ENCODE measurements at regions not wholly inside any gene's neighbourhood (a gene's known extent, or its start where the extent isn't known, plus 50 kb on each side); places are given as distances from the start of the nearest gene placed in this dataset.
"Not testable (repeated sequence)": the region's sequence is repeated elsewhere in the genome, so short reads cannot be mapped to it uniquely, and the experiment has no call there.

DNA sequence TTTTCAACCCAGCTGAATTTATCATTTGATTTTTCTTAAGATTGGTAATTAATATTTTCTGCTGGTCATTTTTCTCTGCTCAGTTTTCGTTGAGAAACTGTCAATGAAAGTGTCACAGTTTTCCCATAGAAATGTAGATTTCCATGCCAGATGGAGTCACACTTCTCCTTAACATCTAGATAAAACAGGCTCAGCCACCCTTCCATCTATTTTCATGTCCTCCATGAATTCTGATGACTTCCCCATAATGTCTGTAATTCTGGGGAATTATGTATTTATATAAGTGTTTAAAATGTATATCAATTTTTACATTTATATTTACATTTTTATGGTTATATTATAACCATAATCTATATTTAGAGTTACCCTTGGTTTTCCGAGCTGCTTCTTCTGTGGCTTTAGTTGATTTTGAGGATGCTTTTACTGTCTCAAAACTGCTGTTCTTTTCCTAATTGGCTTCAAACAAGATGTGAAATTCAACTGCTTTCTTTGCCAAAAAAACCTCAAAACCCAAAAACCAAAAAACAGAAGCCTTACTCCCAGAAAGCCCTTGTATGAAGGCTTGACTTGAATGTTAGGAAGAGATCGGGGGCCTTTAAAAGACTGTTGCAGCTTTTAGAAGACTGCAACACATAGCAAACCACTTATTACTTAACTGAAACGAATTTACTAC lies 95.4 kb upstream of the CDCA7L start:
- Histone ChIP-seq H3K27ac (ENCODE audit: low read depth in 1 of 2, low read length in 2 of 2) (no peak overlapping the region), H3K36me3 (ENCODE audit: control insufficient read depth in 4 of 4, insufficient read depth in 3 of 4, low read depth in 1 of 4, low read length in 3 of 4) (no peaks in the 10 kb centered on the region), H3K4me3 (ENCODE audit: low read depth in 1 of 3, low read length in 3 of 3) (no peak overlapping the region), H3K4me1 (ENCODE audit: control insufficient read depth in 4 of 4, insufficient read depth in 4 of 4, low read length in 3 of 4) (no peaks in the 10 kb centered on the region), H3K27me3 (ENCODE audit: control insufficient read depth in 4 of 4, insufficient read depth in 4 of 4, low read length in 3 of 4) (peaks cover 0 to 3% (median under 1%) of the 10 kb centered on the region in 4 donors), H3K9ac (ENCODE audit: low read depth in 1 of 2, low read length in 2 of 2) (no peak overlapping the region), H3K9me3 (ENCODE audit: control insufficient read depth in 4 of 4, low read length in 3 of 4) (no peaks in the 10 kb centered on the region)
- DNase-seq (ENCODE audit: low spot score), result no peak
- TF ChIP-seq, protein P1, sequence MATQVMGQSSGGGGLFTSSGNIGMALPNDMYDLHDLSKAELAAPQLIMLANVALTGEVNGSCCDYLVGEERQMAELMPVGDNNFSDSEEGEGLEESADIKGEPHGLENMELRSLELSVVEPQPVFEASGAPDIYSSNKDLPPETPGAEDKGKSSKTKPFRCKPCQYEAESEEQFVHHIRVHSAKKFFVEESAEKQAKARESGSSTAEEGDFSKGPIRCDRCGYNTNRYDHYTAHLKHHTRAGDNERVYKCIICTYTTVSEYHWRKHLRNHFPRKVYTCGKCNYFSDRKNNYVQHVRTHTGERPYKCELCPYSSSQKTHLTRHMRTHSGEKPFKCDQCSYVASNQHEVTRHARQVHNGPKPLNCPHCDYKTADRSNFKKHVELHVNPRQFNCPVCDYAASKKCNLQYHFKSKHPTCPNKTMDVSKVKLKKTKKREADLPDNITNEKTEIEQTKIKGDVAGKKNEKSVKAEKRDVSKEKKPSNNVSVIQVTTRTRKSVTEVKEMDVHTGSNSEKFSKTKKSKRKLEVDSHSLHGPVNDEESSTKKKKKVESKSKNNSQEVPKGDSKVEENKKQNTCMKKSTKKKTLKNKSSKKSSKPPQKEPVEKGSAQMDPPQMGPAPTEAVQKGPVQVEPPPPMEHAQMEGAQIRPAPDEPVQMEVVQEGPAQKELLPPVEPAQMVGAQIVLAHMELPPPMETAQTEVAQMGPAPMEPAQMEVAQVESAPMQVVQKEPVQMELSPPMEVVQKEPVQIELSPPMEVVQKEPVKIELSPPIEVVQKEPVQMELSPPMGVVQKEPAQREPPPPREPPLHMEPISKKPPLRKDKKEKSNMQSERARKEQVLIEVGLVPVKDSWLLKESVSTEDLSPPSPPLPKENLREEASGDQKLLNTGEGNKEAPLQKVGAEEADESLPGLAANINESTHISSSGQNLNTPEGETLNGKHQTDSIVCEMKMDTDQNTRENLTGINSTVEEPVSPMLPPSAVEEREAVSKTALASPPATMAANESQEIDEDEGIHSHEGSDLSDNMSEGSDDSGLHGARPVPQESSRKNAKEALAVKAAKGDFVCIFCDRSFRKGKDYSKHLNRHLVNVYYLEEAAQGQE (IDR thresholded peaks at IDR 0.05), result no peak
- no peak for TF ChIP-seq JUND (IDR thresholded peaks at IDR 0.05)
- TF ChIP-seq NR2F2 (IDR thresholded peaks at IDR 0.05), result no peak
- no peak for TF ChIP-seq YY1 (IDR thresholded peaks at IDR 0.05)
- no peak for TF ChIP-seq RXRA (IDR thresholded peaks at IDR 0.05)
- 66% methylated on average over 4 of the region's 4 CpGs for whole genome bisulfite sequencing

DNA sequence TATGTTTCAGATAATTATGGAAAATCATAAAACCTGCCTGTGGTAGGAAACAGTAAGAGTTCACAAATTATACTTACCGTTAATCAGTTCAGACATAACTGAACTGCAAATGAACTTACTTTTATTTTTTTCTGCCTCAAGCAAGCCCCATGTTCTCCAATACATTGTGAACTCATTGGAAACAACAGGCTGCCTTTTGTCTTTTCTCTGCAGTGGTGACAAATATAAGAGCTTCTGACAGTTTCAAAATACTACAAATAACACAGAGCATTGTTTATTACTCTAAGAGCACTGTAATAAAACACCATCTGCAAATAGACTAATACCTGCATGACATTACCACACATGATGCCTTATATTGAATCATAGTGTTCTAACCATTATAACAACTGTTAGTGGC lies 94.0 kb upstream of the CDCA7L start:
- H3K27me3 ChIP-seq (ENCODE audit: control insufficient read depth in 4 of 4, insufficient read depth in 4 of 4, low read length in 3 of 4), result peaks cover 0 to 3% (median under 1%) of the 10 kb centered on the region in 4 donors
- H3K36me3 ChIP-seq (ENCODE audit: control insufficient read depth in 4 of 4, insufficient read depth in 3 of 4, low read depth in 1 of 4, low read length in 3 of 4), result no peaks in the 10 kb centered on the region
- WGBS, result 71% methylated on average over 1 of the region's 1 CpG
- no peak for DNase-seq (ENCODE audit: low spot score)
- H3K9ac ChIP-seq (ENCODE audit: low read depth in 1 of 2, low read length in 2 of 2), result no peak overlapping the region
- H3K4me1 ChIP-seq (ENCODE audit: control insufficient read depth in 4 of 4, insufficient read depth in 4 of 4, low read length in 3 of 4), result no peaks in the 10 kb centered on the region
- no peak overlapping the region for H3K27ac ChIP-seq (ENCODE audit: low read depth in 1 of 2, low read length in 2 of 2)
- TF ChIP-seq, protein P2, sequence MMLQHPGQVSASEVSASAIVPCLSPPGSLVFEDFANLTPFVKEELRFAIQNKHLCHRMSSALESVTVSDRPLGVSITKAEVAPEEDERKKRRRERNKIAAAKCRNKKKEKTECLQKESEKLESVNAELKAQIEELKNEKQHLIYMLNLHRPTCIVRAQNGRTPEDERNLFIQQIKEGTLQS (IDR thresholded peaks at IDR 0.05), result no peak
- no peak for TF ChIP-seq HNF4A (conservative IDR thresholded peaks at IDR 0.05)
- TF ChIP-seq RAD21 (IDR thresholded peaks at IDR 0.05), result no peak
- TF ChIP-seq, protein P3, sequence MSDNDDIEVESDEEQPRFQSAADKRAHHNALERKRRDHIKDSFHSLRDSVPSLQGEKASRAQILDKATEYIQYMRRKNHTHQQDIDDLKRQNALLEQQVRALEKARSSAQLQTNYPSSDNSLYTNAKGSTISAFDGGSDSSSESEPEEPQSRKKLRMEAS (IDR thresholded peaks at IDR 0.05), result no peak
- no peak for TF ChIP-seq EGR1 (IDR thresholded peaks at IDR 0.05; ENCODE audit: low read depth in 2 of 2)
- TF ChIP-seq GABPA (IDR thresholded peaks at IDR 0.05 in 1 of 2, conservative IDR thresholded peaks at IDR 0.05 in 1 of 2), result no peak
- TF ChIP-seq, protein P4, sequence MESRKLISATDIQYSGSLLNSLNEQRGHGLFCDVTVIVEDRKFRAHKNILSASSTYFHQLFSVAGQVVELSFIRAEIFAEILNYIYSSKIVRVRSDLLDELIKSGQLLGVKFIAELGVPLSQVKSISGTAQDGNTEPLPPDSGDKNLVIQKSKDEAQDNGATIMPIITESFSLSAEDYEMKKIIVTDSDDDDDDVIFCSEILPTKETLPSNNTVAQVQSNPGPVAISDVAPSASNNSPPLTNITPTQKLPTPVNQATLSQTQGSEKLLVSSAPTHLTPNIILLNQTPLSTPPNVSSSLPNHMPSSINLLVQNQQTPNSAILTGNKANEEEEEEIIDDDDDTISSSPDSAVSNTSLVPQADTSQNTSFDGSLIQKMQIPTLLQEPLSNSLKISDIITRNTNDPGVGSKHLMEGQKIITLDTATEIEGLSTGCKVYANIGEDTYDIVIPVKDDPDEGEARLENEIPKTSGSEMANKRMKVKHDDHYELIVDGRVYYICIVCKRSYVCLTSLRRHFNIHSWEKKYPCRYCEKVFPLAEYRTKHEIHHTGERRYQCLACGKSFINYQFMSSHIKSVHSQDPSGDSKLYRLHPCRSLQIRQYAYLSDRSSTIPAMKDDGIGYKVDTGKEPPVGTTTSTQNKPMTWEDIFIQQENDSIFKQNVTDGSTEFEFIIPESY (IDR thresholded peaks at IDR 0.05), result no peak
- TF ChIP-seq JUND (IDR thresholded peaks at IDR 0.05), result no peak
- no peak for TF ChIP-seq SP1 (IDR thresholded peaks at IDR 0.05)
- TF ChIP-seq RXRA (IDR thresholded peaks at IDR 0.05), result no peak
- TF ChIP-seq HNF4G (IDR thresholded peaks at IDR 0.05), result no peak
- no peak for TF ChIP-seq TAF1 (conservative IDR thresholded peaks at IDR 0.05)
- TF ChIP-seq CTCF (IDR thresholded peaks at IDR 0.05; ENCODE audit: low read depth, low read length, missing input control), result no peak
- TF ChIP-seq FOXA1 (IDR thresholded peaks at IDR 0.05), result no peak
- no peak overlapping the region for H3K4me3 ChIP-seq (ENCODE audit: low read depth in 1 of 3, low read length in 3 of 3)
- no peaks in the 10 kb centered on the region for H3K9me3 ChIP-seq (ENCODE audit: control insufficient read depth in 4 of 4, low read length in 3 of 4)

GRCh38 chr7:22032356-22032755 lies 86.7 kb upstream of the CDCA7L start:
- H3K27ac ChIP-seq (ENCODE audit: low read depth in 1 of 2, low read length in 2 of 2); DNase-seq (ENCODE audit: low spot score); H3K36me3 ChIP-seq (ENCODE audit: control insufficient read depth in 4 of 4, insufficient read depth in 3 of 4, low read depth in 1 of 4, low read length in 3 of 4); H3K9ac ChIP-seq (ENCODE audit: low read depth in 1 of 2, low read length in 2 of 2); H3K4me3 ChIP-seq (ENCODE audit: low read depth in 1 of 3, low read length in 3 of 3); H3K27me3 ChIP-seq (ENCODE audit: control insufficient read depth in 4 of 4, insufficient read depth in 4 of 4, low read length in 3 of 4); H3K4me1 ChIP-seq (ENCODE audit: control insufficient read depth in 4 of 4, insufficient read depth in 4 of 4, low read length in 3 of 4); H3K9me3 ChIP-seq (ENCODE audit: control insufficient read depth in 4 of 4, low read length in 3 of 4): not testable (repeated sequence)
- 93% methylated on average over 26 of the region's 26 CpGs for WGBS

GRCh38 chr7:22028656-22029055 lies 83.0 kb upstream of the CDCA7L start:
- not testable (repeated sequence) for H3K27me3 ChIP-seq (ENCODE audit: control insufficient read depth in 4 of 4, insufficient read depth in 4 of 4, low read length in 3 of 4); H3K4me3 ChIP-seq (ENCODE audit: low read depth in 1 of 3, low read length in 3 of 3); H3K9ac ChIP-seq (ENCODE audit: low read depth in 1 of 2, low read length in 2 of 2); DNase-seq (ENCODE audit: low spot score); H3K27ac ChIP-seq (ENCODE audit: low read depth in 1 of 2, low read length in 2 of 2); H3K9me3 ChIP-seq (ENCODE audit: control insufficient read depth in 4 of 4, low read length in 3 of 4); H3K4me1 ChIP-seq (ENCODE audit: control insufficient read depth in 4 of 4, insufficient read depth in 4 of 4, low read length in 3 of 4); H3K36me3 ChIP-seq (ENCODE audit: control insufficient read depth in 4 of 4, insufficient read depth in 3 of 4, low read depth in 1 of 4, low read length in 3 of 4)
- WGBS, result 95% methylated on average over 25 of the region's 25 CpGs

Data from liver (tissue), 8 donors.